GM18505 (cell line): ENCODE measurements at regions not wholly inside any gene's neighbourhood (a gene's known extent, or its start where the extent isn't known, plus 50 kb on each side); places are given as distances from the start of the nearest gene placed in this dataset.

Source experiments
- ATAC-seq: cut with Tn5 transposase; IDR thresholded peaks from one replicate; pipeline ENCODE4 v1.9.1; 2021; ENCODE audit not compliant: unreplicated experiment
- POLR2A ChIP-seq: IDR thresholded peaks from 4 replicates; pipeline ENCODE4 v1.6.1; 2011; ENCODE audit warnings: borderline replicate concordance; ENCODE audit not compliant: insufficient read depth, insufficient read length; ENCODE audit errors: extremely low read depth

GRCh38 chr11:103530257-103530656, 421.0 kb downstream of the DYNC2H1 start:
- TF ChIP-seq POLR2A = no peak
- ATAC-seq = no peak

GRCh38 chr11:103532133-103532788, 423.0 kb downstream of the DYNC2H1 start:
- TF ChIP-seq POLR2A = no peak
- ATAC-seq = no peak

GRCh38 chr11:103534191-103534590, 425.0 kb downstream of the DYNC2H1 start:
- TF ChIP-seq POLR2A = no peak

GRCh38 chr11:103534959-103535358, 425.7 kb downstream of the DYNC2H1 start:
- ATAC-seq = no peak
- no peak for TF ChIP-seq POLR2A

More at GRCh38 chr11:103534191-103534590, 425.0 kb downstream of the DYNC2H1 start:
- ATAC-seq = no peak

- no peak for TF ChIP-seq POLR2A
- ATAC-seq = no peak
Measured at GRCh38 chr11:103536335-103536722, 427.1 kb downstream of the DYNC2H1 start.

- no peak for TF ChIP-seq POLR2A
- ATAC-seq = no peak
Measured at GRCh38 chr11:103537904-103538502, 428.8 kb downstream of the DYNC2H1 start.

- TF ChIP-seq POLR2A = no peak
- ATAC-seq = no peak
Measured at GRCh38 chr11:103539166-103539565, 429.9 kb downstream of the DYNC2H1 start.

- no peak for ATAC-seq
- no peak for TF ChIP-seq POLR2A
Measured at GRCh38 chr11:103541186-103541795, 432.1 kb downstream of the DYNC2H1 start.

GRCh38 chr11:103542851-103543250, 433.6 kb downstream of the DYNC2H1 start:
- ATAC-seq = no peak
- TF ChIP-seq POLR2A = no peak

- no peak for TF ChIP-seq POLR2A
Measured at GRCh38 chr11:103543456-103543855, 434.2 kb downstream of the DYNC2H1 start.

GRCh38 chr11:103544874-103545273, 435.6 kb downstream of the DYNC2H1 start:
- ATAC-seq = no peak
- no peak for TF ChIP-seq POLR2A

More at GRCh38 chr11:103543456-103543855, 434.2 kb downstream of the DYNC2H1 start:
- ATAC-seq = no peak

- TF ChIP-seq POLR2A = no peak
- ATAC-seq = no peak
Measured at GRCh38 chr11:103545551-103545950, 436.3 kb downstream of the DYNC2H1 start.

GRCh38 chr11:103546236-103546635, 437.0 kb downstream of the DYNC2H1 start:
- no peak for TF ChIP-seq POLR2A
- no peak for ATAC-seq

GRCh38 chr11:103547024-103547423, 437.8 kb downstream of the DYNC2H1 start:
- ATAC-seq = no peak

GRCh38 chr11:103547691-103548090, 438.5 kb downstream of the DYNC2H1 start:
- no peak for ATAC-seq
- TF ChIP-seq POLR2A = no peak

More at GRCh38 chr11:103547024-103547423, 437.8 kb downstream of the DYNC2H1 start:
- TF ChIP-seq POLR2A = no peak

- TF ChIP-seq POLR2A = no peak
- no peak for ATAC-seq
Measured at GRCh38 chr11:103548838-103549237, 439.6 kb downstream of the DYNC2H1 start.
